ENCODE measurements at regions not wholly inside any gene's neighbourhood (a gene's known extent, or its start where the extent isn't known, plus 50 kb on each side); places are given as distances from the start of the nearest gene placed in this dataset.
"Not testable (repeated sequence)": the region's sequence is repeated elsewhere in the genome, so short reads cannot be mapped to it uniquely, and the experiment has no call there.

- no peak for TF ChIP-seq CTCF (conservative IDR thresholded peaks at IDR 0.05; ENCODE audit: control insufficient read depth, insufficient read depth, low read depth, low read length)
- no peak for DNase-seq (ENCODE audit: low read depth)
- no peak overlapping the region for H3K4me3 ChIP-seq (ENCODE audit: control insufficient read depth, low read depth, low read length)
Measured at GRCh38 chr2:212725180-212725579, 186.6 kb upstream of the ERBB4 start.

DNA sequence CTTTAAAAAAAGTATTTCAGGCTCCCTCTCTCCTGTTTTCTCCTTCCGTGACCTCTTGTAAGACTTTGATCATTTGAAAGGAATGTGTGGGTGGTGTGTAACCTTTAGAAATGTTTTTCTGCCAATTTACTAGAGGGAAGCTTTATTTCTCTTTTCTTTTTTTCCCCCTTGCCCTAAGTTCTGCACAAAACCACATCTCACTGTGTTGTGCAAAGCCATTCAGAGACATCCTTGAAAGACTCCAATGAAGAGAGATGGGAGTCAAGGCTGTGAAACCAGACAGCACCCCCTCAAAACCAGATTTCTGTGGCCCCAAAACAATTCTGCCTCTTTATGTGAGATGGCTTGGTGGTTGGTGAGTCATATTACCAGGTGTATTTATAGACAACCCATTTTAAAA, 184.6 kb upstream of the ERBB4 start:
- H3K4me3 ChIP-seq (ENCODE audit: control insufficient read depth, low read depth, low read length) = no peak overlapping the region
- DNase-seq (ENCODE audit: low read depth) = peak; percentile 47
- no peak for TF ChIP-seq CTCF (conservative IDR thresholded peaks at IDR 0.05; ENCODE audit: control insufficient read depth, insufficient read depth, low read depth, low read length)

DNA sequence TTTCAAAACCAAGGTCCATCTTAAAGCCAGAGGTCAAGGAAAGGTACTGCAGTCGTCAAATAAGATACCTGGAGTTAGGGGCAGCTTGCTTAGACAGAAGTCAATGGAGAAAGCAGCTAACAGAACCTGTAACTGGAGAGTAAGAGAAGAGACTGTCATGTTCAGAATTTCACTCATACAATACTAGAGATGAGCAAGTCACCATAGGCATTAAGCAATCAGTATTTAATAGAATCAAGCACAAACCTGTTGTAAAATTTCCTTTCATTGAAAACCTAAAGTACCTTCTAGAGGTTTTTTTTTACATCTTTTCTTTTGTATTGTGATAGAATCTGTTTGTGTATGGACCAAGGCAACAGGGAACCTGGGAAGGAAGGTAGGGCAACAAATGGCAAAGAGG, 183.4 kb upstream of the ERBB4 start:
- TF ChIP-seq CTCF (conservative IDR thresholded peaks at IDR 0.05; ENCODE audit: control insufficient read depth, insufficient read depth, low read depth, low read length) = no peak
- no peak for DNase-seq (ENCODE audit: low read depth)

GRCh38 chr2:212721026-212721451, 182.4 kb upstream of the ERBB4 start:
- no peak for TF ChIP-seq CTCF (conservative IDR thresholded peaks at IDR 0.05; ENCODE audit: control insufficient read depth, insufficient read depth, low read depth, low read length)
- no peak overlapping the region for H3K4me3 ChIP-seq (ENCODE audit: control insufficient read depth, low read depth, low read length)
- no peak for DNase-seq (ENCODE audit: low read depth)

More for the DNA sequence above, 183.4 kb upstream of the ERBB4 start:
- H3K4me3 ChIP-seq (ENCODE audit: control insufficient read depth, low read depth, low read length) = no peak overlapping the region

- not testable (repeated sequence) for H3K4me3 ChIP-seq (ENCODE audit: control insufficient read depth, low read depth, low read length); DNase-seq (ENCODE audit: low read depth)
Measured at GRCh38 chr2:212715411-212715810, 176.8 kb upstream of the ERBB4 start.

- no peak for DNase-seq (ENCODE audit: low read depth)
- TF ChIP-seq CTCF (conservative IDR thresholded peaks at IDR 0.05; ENCODE audit: control insufficient read depth, insufficient read depth, low read depth, low read length) = no peak
- H3K4me3 ChIP-seq (ENCODE audit: control insufficient read depth, low read depth, low read length) = no peak overlapping the region
Measured at GRCh38 chr2:212713681-212714080, 175.1 kb upstream of the ERBB4 start.

DNA sequence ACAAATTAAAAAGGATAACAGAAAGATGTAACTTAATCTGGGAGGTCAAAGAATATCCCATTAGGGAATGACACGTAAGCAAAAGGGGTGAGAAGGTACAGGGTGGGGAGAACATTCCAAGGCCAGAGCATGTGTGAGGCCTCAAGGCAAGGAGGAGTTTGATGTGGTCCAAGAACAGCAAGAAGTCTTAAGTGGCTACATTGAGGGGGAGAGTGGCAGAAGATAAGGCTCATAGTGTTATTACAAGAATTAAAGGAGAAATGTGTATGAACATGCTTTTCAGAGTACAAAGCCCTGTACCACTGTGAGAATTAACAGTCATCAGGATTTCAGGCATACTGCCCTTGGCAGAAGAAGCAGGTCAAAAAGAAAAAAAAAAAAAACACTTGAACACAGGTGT, 174.4 kb upstream of the ERBB4 start:
- DNase-seq (ENCODE audit: low read depth) = no peak
- TF ChIP-seq CTCF (conservative IDR thresholded peaks at IDR 0.05; ENCODE audit: control insufficient read depth, insufficient read depth, low read depth, low read length) = no peak
- H3K4me3 ChIP-seq (ENCODE audit: control insufficient read depth, low read depth, low read length) = no peak overlapping the region

Measured in fibroblast of mammary gland (primary cell).